Erythroblast (primary cell): ENCODE measurements at regions not wholly inside any gene's neighbourhood (a gene's known extent, or its start where the extent isn't known, plus 50 kb on each side); places are given as distances from the start of the nearest gene placed in this dataset.

Experiments
- GATA1 ChIP-seq: IDR thresholded peaks from 2 replicates; pipeline ENCODE4 v1.6.1; 2011; ENCODE audit warnings: low read depth, mild to moderate bottlenecking, control low read depth, low read length, moderate library complexity
- POLR2A ChIP-seq: IDR thresholded peaks from 2 replicates; pipeline ENCODE4 v1.6.1; 2011; ENCODE audit warnings: mild to moderate bottlenecking, low read length

DNA sequence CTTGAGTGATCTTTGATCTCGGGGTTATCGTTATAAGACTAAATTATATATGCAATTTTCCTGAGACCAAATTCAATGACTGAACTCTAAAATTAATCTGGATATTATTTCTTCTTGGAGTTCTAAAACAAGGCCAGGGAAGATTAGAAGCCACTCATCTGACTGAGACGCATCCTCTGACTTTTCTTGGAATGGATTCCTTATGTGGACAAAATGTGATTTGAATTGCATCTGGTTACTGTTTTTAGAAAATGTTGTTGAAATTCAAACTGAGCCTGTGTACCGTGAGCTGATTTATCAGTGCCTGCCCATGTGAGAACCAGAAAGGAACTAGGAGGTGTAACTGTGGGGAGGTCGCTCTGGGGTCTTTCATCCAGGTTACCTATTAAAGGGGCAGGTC lies 330.8 kb downstream of the OSR1 start:
- TF ChIP-seq POLR2A (no peak), GATA1 (no peak)
